Activated CD4-positive, alpha-beta T cell treated with anti-CD3 and anti-CD28 coated beads, Interleukin-2, amount 50 U/mL, for 4 hours (primary cell): ENCODE measurements at regions not wholly inside any gene's neighbourhood (a gene's known extent, or its start where the extent isn't known, plus 50 kb on each side); places are given as distances from the start of the nearest gene placed in this dataset.
"Not testable (repeated sequence)": the region's sequence is repeated elsewhere in the genome, so short reads cannot be mapped to it uniquely, and the experiment has no call there.

Experiments
- DNase-seq, 2 experiments: peaks; one replicate each; pipeline ENCODE4 v3.0.0-alpha.2; 2020

DNA sequence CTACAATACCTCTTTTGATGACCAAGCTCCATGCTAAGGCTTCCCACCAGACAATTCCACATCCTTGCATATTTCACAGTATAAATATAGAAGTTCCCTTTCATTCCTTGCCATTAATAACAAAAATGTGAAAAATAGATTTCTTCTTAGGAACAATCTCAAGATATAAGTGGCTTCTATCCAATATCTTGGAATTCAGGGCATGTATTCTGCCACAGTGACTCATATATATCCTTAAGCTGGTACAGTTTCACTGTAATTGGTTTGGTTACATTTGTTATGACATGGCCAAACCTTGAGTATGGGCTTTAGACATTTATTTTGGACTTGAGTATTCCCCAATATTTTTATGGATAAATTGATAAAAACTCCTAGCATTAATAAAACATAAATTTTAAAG is 181.7 kb upstream of the DDX53 start:
- no peak for DNase-seq

DNA sequence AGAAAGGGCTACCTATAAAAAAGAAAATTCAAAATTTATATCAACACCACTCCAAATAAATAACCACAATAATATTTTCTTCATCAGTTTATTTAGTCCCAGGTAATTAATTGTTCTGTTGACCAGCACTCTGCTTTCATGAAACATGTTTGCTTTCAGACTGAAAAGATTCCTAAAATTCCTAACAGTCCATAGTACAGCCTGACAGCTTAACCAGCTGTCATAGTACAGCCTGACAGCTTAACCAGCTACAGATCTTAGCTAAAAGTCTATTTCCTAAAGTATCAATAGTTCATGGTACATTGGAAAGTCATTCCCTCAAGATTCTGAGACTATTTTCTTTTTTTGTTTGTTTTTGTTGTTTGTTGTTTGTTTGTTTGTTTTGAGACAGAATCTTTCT is 144.1 kb upstream of the DDX53 start:
- DNase-seq = no peak

DNA sequence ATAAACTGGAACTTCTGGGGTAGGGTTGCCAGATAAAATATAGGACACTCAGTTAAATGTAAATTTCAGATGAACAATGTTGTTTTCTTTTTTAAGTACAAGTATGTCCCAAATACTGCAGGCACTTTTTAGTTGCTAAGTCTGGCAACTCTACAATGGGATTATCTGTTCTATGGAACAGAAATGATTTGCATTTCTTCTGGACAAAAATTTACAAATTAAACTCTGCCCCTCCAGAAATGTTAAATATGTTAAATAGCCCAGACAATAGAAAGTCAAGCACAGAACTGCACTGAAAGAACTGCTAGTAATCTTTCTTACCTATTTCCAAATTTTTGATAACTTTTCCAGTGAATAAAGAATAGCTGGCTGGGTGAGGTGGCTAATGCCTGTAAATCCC is 140.1 kb upstream of the DDX53 start:
- DNase-seq = no peak

DNA sequence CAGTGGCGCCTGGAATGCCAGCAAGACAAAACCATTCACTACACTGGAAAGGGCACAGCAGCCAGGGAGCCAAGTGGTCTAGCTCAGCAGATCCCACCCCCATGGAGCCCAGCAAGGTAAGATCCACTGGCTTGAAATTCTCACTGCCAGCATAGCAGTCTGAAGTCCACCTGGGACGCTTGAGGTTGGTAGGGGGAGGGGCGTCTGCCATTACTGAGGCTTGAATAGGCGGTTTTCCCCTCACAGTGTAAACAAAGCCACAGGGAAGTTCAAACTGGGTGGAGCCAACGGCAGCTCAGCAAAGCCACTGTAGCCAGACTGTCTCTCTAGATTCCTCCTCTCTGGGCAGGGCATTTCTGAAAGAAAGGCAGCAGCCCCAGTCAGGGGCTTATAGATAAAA is 133.0 kb upstream of the DDX53 start:
- not testable (repeated sequence) for DNase-seq

DNA sequence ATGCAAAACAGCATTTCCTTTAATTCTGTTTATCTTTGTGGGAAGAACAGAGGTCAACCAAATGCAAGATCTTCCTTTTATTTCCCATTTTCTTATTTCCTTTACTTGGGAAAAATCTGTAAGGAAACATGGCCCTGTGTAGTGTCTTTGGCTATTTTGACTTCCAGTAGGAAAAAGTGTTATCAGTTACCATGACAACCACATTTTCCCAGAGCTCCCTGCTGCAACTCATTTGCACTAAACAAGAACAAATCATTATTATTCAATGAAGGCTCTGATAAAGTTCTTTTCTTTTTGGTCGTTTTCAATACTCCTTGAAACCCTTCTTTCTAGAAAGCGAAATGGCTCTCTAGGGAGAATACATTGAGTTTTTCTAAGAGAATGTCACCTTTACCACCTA is 117.2 kb upstream of the DDX53 start:
- no peak for DNase-seq

DNA sequence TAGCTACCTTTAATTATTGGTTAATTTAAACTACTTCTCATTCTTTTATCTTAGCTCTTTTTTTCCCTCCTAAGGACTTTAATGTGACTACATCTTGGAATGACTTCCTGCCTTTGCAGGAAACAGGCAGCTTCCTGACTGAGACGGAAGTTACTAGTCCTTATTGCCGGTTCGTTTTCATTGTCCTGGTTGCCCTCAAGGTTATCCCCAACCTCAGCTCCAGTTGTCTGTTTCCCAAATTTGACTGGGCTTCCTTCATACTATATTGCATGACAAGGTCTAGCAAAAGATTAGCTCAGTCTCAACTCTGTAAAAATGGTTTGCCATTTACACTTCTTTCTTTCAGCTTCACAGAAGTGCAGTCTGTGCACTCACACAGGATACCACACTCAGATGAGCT is 109.9 kb upstream of the DDX53 start:
- DNase-seq = no peak

DNA sequence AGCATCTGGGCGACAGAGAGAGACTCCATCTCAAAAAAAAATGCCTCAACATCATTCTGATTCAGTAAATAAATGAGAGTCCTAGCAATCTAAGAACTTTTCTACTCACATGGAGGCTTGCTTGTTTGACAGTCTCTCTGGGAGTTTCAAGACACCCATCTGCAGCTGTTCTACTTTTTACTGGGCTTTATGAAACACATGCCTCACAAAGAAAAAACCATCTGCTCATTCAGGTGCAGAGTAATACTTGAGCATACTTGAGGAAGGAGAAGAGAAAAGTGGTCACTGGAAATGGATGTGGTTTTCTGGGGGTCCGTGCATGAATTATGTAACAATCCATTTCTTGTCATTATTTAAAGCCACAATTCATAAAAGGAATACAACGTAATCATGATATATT is 87.1 kb upstream of the DDX53 start:
- no peak for DNase-seq

DNA sequence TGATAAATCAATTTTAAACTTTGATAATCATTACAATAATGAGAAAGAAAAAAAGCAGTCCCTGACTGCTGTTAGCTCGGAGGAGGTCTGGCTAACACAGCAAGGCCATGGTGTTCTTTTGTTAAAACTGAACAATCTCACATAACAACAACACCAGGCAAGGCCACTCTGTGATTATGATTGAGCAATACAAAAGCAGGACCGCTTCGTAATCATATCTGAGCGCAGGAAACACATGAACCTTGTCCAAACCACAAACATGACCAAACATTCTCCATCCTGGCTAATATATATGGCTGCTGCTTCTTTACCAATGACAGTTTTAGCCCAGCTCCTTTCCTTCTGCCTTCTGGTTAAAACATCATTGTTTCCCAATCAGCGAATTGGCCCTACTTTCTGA is 76.8 kb upstream of the DDX53 start:
- DNase-seq = no peak

DNA sequence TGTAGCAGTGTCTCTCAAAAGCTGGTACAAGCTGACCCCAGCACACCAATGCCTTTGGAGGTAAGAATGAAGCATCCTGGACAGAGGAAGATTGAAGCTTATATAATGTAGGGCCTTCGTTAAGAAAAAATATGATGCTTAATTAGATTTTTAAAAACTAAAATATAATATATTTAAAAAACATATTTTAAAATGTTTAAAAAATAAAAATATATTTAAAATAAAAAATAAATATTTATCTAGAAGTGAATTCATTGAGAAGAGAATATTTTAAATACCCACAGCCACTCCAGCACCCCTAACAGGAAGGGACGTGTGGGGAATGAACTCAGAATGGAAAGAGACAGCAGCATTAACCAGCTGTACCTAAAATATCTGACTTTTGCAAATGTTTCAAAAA is 65.1 kb upstream of the DDX53 start:
- DNase-seq = no peak

DNA sequence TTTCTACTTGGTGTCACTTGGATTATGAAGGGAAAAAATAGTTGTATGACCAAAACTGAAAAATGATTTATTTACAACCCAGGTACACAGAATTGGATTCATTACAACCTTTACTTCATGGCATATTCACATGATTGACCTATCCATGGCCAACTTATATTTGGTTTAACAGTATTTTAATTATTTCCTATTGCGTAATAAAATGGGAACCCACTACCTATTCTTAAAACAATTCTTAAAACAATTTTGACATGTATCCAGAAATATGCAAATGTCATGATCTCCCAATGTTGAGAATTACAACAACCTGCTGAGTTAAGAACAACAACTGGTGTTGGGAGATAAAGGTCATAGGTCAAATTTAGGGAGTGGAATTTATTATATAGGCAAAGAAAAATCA is 54.8 kb upstream of the DDX53 start:
- no peak for DNase-seq
